Neuron (in vitro differentiated cells): ENCODE measurements at regions not wholly inside any gene's neighbourhood (a gene's known extent, or its start where the extent isn't known, plus 50 kb on each side); places are given as distances from the start of the nearest gene placed in this dataset.
A peak's percentile ranks its signal among the peaks of the same experiment; 100 is the strongest.
"Not testable (repeated sequence)": the region's sequence is repeated elsewhere in the genome, so short reads cannot be mapped to it uniquely, and the experiment has no call there.

Experiments used
- H2AFZ ChIP-seq: one replicate; pipeline ENCODE4 v1.6.1; 2013; ENCODE audit warnings: low read depth, mild to moderate bottlenecking, inconsistent platforms, low read length, moderate library complexity
- H3K27me3 ChIP-seq: one replicate; pipeline ENCODE4 v1.6.1; 2013; ENCODE audit warnings: low read length; ENCODE audit not compliant: insufficient read depth
- H3K36me3 ChIP-seq: one replicate; pipeline ENCODE4 v1.6.1; 2013; ENCODE audit warnings: low read length; ENCODE audit not compliant: insufficient read depth
- H3K4me1 ChIP-seq: one replicate; pipeline ENCODE4 v1.6.1; 2013; ENCODE audit warnings: low read length; ENCODE audit not compliant: insufficient read depth
- H3K4me3 ChIP-seq: 2 replicates; pipeline ENCODE4 v1.5.1; 2013; ENCODE audit warnings: mild to moderate bottlenecking, low read length, moderate library complexity
- H3K9me3 ChIP-seq: one replicate; pipeline ENCODE4 v1.6.1; 2013; ENCODE audit warnings: low read length

- H3K9me3 ChIP-seq, result no peaks in the 10 kb centered on the region
- H3K4me1 ChIP-seq, result no peaks in the 10 kb centered on the region
- no peaks in the 10 kb centered on the region for H3K36me3 ChIP-seq
- no peak overlapping the region for H2AFZ ChIP-seq
- H3K27me3 ChIP-seq, result no peaks in the 10 kb centered on the region
- H3K4me3 ChIP-seq, result no peak overlapping the region
Measured at GRCh38 chr13:88707646-88708045, 1036.5 kb downstream of the SLITRK5 start.

GRCh38 chr13:88717946-88718345 is 1046.8 kb downstream of the SLITRK5 start:
- Histone ChIP-seq H3K27me3 (no peaks in the 10 kb centered on the region), H2AFZ (no peak overlapping the region), H3K9me3 (no peaks in the 10 kb centered on the region), H3K4me3 (no peak overlapping the region), H3K36me3 (no peaks in the 10 kb centered on the region), H3K4me1 (no peaks in the 10 kb centered on the region)

- H3K27me3 ChIP-seq, result no peaks in the 10 kb centered on the region
- no peak overlapping the region for H2AFZ ChIP-seq
- H3K9me3 ChIP-seq, result no peaks in the 10 kb centered on the region
- no peak overlapping the region for H3K4me3 ChIP-seq
- H3K4me1 ChIP-seq, result no peaks in the 10 kb centered on the region
- no peaks in the 10 kb centered on the region for H3K36me3 ChIP-seq
Measured at GRCh38 chr13:88718781-88719180, 1047.6 kb downstream of the SLITRK5 start.

- H3K27me3 ChIP-seq, result no peaks in the 10 kb centered on the region
- no peaks in the 10 kb centered on the region for H3K4me1 ChIP-seq
- H3K36me3 ChIP-seq, result no peaks in the 10 kb centered on the region
- H2AFZ ChIP-seq, result no peak overlapping the region
- no peaks in the 10 kb centered on the region for H3K9me3 ChIP-seq
- H3K4me3 ChIP-seq, result no peak overlapping the region
Measured at GRCh38 chr13:88726075-88726474, 1054.9 kb downstream of the SLITRK5 start.

GRCh38 chr13:88727236-88727635 is 1056.1 kb downstream of the SLITRK5 start:
- not testable (repeated sequence) for H3K4me3 ChIP-seq, H2AFZ ChIP-seq, H3K4me1 ChIP-seq, H3K27me3 ChIP-seq, H3K9me3 ChIP-seq, H3K36me3 ChIP-seq

GRCh38 chr13:88729605-88730004 is 1058.4 kb downstream of the SLITRK5 start:
- Histone ChIP-seq H3K9me3 (no peaks in the 10 kb centered on the region), H3K4me3 (no peak overlapping the region), H2AFZ (no peak overlapping the region), H3K36me3 (no peaks in the 10 kb centered on the region), H3K27me3 (no peaks in the 10 kb centered on the region), H3K4me1 (no peaks in the 10 kb centered on the region)

GRCh38 chr13:88736026-88736425 is 1064.9 kb downstream of the SLITRK5 start:
- Histone ChIP-seq H3K27me3 (no peaks in the 10 kb centered on the region), H3K4me1 (no peaks in the 10 kb centered on the region), H3K36me3 (no peaks in the 10 kb centered on the region), H2AFZ (no peak overlapping the region), H3K4me3 (no peak overlapping the region), H3K9me3 (no peaks in the 10 kb centered on the region)

GRCh38 chr13:88739195-88739594 is 1068.0 kb downstream of the SLITRK5 start:
- no peaks in the 10 kb centered on the region for H3K36me3 ChIP-seq
- no peaks in the 10 kb centered on the region for H3K27me3 ChIP-seq

GRCh38 chr13:88744289-88744688 is 1073.1 kb downstream of the SLITRK5 start:
- H3K4me1 ChIP-seq, result no peaks in the 10 kb centered on the region
- no peak overlapping the region for H2AFZ ChIP-seq
- no peak overlapping the region for H3K4me3 ChIP-seq
- no peaks in the 10 kb centered on the region for H3K9me3 ChIP-seq
- H3K36me3 ChIP-seq, result no peaks in the 10 kb centered on the region
- H3K27me3 ChIP-seq, result no peaks in the 10 kb centered on the region

More at GRCh38 chr13:88739195-88739594, 1068.0 kb downstream of the SLITRK5 start:
- Histone ChIP-seq H2AFZ (peak overlapping the region; percentile 48), H3K4me3 (no peak overlapping the region), H3K4me1 (no peaks in the 10 kb centered on the region), H3K9me3 (no peaks in the 10 kb centered on the region)

GRCh38 chr13:88745011-88745410 is 1073.8 kb downstream of the SLITRK5 start:
- Histone ChIP-seq H3K4me3 (no peak overlapping the region), H3K27me3 (no peaks in the 10 kb centered on the region), H2AFZ (no peak overlapping the region), H3K36me3 (no peaks in the 10 kb centered on the region), H3K9me3 (no peaks in the 10 kb centered on the region), H3K4me1 (no peaks in the 10 kb centered on the region)

- no peaks in the 10 kb centered on the region for H3K27me3 ChIP-seq
- no peaks in the 10 kb centered on the region for H3K36me3 ChIP-seq
- H3K4me1 ChIP-seq, result no peaks in the 10 kb centered on the region
- H2AFZ ChIP-seq, result no peak overlapping the region
- H3K9me3 ChIP-seq, result no peaks in the 10 kb centered on the region
- H3K4me3 ChIP-seq, result no peak overlapping the region
Measured at GRCh38 chr13:88752041-88752440, 1080.9 kb downstream of the SLITRK5 start.

GRCh38 chr13:88754141-88754540 is 1083.0 kb downstream of the SLITRK5 start:
- Histone ChIP-seq H3K9me3 (no peaks in the 10 kb centered on the region), H3K4me3 (no peak overlapping the region), H3K4me1 (no peaks in the 10 kb centered on the region), H2AFZ (no peak overlapping the region), H3K27me3 (no peaks in the 10 kb centered on the region), H3K36me3 (no peaks in the 10 kb centered on the region)

- Histone ChIP-seq H3K4me3 (no peak overlapping the region), H3K27me3 (no peaks in the 10 kb centered on the region), H3K36me3 (no peaks in the 10 kb centered on the region), H2AFZ (no peak overlapping the region), H3K9me3 (no peaks in the 10 kb centered on the region), H3K4me1 (no peaks in the 10 kb centered on the region)
Measured at GRCh38 chr13:88761145-88761544, 1090.0 kb downstream of the SLITRK5 start.

GRCh38 chr13:88764103-88764502 is 1092.9 kb downstream of the SLITRK5 start:
- no peaks in the 10 kb centered on the region for H3K4me1 ChIP-seq
- no peaks in the 10 kb centered on the region for H3K9me3 ChIP-seq
- H3K4me3 ChIP-seq, result no peak overlapping the region
- H3K36me3 ChIP-seq, result no peaks in the 10 kb centered on the region
- H2AFZ ChIP-seq, result no peak overlapping the region
- H3K27me3 ChIP-seq, result no peaks in the 10 kb centered on the region
